ENCODE measurements at regions not wholly inside any gene's neighbourhood (a gene's known extent, or its start where the extent isn't known, plus 50 kb on each side); places are given as distances from the start of the nearest gene placed in this dataset.
"Not testable (repeated sequence)": the region's sequence is repeated elsewhere in the genome, so short reads cannot be mapped to it uniquely, and the experiment has no call there.

- no peak overlapping the region for H3K4me3 ChIP-seq (ENCODE audit: low read depth, low read length)
- DNase-seq (ENCODE audit: low read depth), result no peak
- TF ChIP-seq, protein P1, sequence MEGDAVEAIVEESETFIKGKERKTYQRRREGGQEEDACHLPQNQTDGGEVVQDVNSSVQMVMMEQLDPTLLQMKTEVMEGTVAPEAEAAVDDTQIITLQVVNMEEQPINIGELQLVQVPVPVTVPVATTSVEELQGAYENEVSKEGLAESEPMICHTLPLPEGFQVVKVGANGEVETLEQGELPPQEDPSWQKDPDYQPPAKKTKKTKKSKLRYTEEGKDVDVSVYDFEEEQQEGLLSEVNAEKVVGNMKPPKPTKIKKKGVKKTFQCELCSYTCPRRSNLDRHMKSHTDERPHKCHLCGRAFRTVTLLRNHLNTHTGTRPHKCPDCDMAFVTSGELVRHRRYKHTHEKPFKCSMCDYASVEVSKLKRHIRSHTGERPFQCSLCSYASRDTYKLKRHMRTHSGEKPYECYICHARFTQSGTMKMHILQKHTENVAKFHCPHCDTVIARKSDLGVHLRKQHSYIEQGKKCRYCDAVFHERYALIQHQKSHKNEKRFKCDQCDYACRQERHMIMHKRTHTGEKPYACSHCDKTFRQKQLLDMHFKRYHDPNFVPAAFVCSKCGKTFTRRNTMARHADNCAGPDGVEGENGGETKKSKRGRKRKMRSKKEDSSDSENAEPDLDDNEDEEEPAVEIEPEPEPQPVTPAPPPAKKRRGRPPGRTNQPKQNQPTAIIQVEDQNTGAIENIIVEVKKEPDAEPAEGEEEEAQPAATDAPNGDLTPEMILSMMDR (conservative IDR thresholded peaks at IDR 0.05; ENCODE audit: low read depth, low read length), result no peak
Observed at GRCh38 chr4:126539771-126540170, 1093.0 kb upstream of the INTU start.

- TF ChIP-seq, protein P1 (conservative IDR thresholded peaks at IDR 0.05; ENCODE audit: low read depth, low read length), result no peak
- no peak overlapping the region for H3K4me3 ChIP-seq (ENCODE audit: low read depth, low read length)
- DNase-seq (ENCODE audit: low read depth), result no peak
Observed at GRCh38 chr4:126541820-126542219, 1090.9 kb upstream of the INTU start.

DNA sequence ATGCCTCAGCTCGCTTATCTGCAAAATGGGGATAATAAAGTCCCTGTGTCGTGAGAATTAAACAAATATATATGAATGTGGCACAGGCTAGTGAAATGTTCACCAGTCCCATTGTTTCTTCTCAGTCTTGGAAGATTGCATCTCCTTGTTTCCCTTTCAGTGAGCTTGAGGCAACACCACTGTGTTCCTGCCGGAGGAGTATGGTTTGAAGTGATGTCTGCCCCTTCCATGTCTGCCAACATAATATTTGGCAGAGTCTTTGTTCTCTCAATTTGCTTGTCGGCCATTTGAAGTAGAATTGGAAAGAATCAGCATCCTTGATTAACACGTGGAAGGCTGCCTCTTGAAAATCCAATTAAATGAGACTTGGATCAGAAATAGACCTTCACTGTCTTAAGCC, 1088.5 kb upstream of the INTU start:
- no peak overlapping the region for H3K4me3 ChIP-seq (ENCODE audit: low read depth, low read length)
- no peak for DNase-seq (ENCODE audit: low read depth)
- TF ChIP-seq, protein P1 (conservative IDR thresholded peaks at IDR 0.05; ENCODE audit: low read depth, low read length), result no peak

DNA sequence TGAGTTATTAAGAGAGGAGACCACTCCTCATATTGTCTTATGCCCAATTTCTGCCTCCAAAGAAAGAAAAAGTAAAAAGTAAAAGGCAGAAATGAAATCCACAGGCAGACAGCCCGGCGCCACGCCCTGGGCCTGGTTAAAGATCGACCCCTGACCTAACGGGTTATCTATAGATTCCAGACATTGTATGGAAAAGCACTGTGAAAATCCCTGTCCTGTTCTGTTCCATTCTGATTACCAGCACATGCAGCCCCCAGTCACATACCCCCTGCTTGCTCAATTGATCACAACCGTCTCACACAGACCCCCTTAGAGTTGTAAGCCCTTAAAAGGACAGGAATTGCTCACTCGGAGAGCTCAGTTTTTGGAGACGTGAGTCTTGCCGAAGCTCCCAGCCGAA, 1086.6 kb upstream of the INTU start:
- not testable (repeated sequence) for H3K4me3 ChIP-seq (ENCODE audit: low read depth, low read length); DNase-seq (ENCODE audit: low read depth)

- DNase-seq (ENCODE audit: low read depth), result no peak
- TF ChIP-seq, protein P1 (conservative IDR thresholded peaks at IDR 0.05; ENCODE audit: low read depth, low read length), result no peak
Observed at GRCh38 chr4:126547352-126547751, 1085.4 kb upstream of the INTU start.

GRCh38 chr4:126548890-126549289, 1083.9 kb upstream of the INTU start:
- H3K4me3 ChIP-seq (ENCODE audit: low read depth, low read length), result no peak overlapping the region
- TF ChIP-seq, protein P1 (conservative IDR thresholded peaks at IDR 0.05; ENCODE audit: low read depth, low read length), result no peak
- DNase-seq (ENCODE audit: low read depth), result no peak

More at GRCh38 chr4:126547352-126547751, 1085.4 kb upstream of the INTU start:
- no peak overlapping the region for H3K4me3 ChIP-seq (ENCODE audit: low read depth, low read length)

DNA sequence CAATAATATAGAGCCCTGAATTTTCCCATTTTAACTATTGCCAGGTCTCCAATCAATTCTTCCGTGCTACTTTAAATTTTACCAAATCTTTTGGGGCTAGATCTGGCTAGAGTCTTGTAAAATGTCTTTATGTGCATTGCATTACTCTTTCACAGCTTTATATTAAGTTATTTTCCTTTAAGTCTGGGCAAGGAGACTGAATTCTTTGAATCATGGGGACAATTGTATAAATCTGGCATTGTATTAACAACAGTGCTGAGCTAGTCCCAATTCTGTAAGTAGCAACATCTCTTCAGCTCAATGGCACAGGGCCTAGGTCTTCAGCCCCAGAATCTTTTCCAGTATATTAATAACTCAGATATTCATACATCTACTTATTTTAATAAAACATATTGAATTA, 1080.4 kb upstream of the INTU start:
- DNase-seq (ENCODE audit: low read depth), result no peak
- TF ChIP-seq, protein P1 (conservative IDR thresholded peaks at IDR 0.05; ENCODE audit: low read depth, low read length), result no peak

GRCh38 chr4:126553248-126553647, 1079.5 kb upstream of the INTU start:
- no peak overlapping the region for H3K4me3 ChIP-seq (ENCODE audit: low read depth, low read length)
- DNase-seq (ENCODE audit: low read depth), result no peak
- TF ChIP-seq, protein P1 (conservative IDR thresholded peaks at IDR 0.05; ENCODE audit: low read depth, low read length), result no peak

More for the DNA sequence above, 1080.4 kb upstream of the INTU start:
- H3K4me3 ChIP-seq (ENCODE audit: low read depth, low read length), result no peak overlapping the region
